CD4-positive, alpha-beta T cell (primary cell): ENCODE measurements at regions not wholly inside any gene's neighbourhood (a gene's known extent, or its start where the extent isn't known, plus 50 kb on each side); places are given as distances from the start of the nearest gene placed in this dataset.
"Not testable (repeated sequence)": the region's sequence is repeated elsewhere in the genome, so short reads cannot be mapped to it uniquely, and the experiment has no call there.

ENCODE experiments used
- ATAC-seq: fragments of 200-7000 bp; cut with Tn5 transposase; one replicate; pipeline ENCODE4 v1.10.0; 2022; ENCODE audit warnings: mild to moderate bottlenecking; ENCODE audit not compliant: poor library complexity
- CTCF ChIA-PET: fragments of 350-600 bp; sonication (Branson Sonifier 250); formaldehyde crosslinking; loops from one replicate; lab custom pipeline; 2021; ENCODE audit warnings: antibody characterized with exemption, inconsistent platforms; lab: Charles Lee
- POLR2A ChIA-PET: fragments of 350-600 bp; sonication (Branson Sonifier 250); formaldehyde crosslinking; loops from one replicate; lab custom pipeline; 2021; ENCODE audit warnings: antibody characterized with exemption, inconsistent platforms; lab: Charles Lee
- DNase-seq, 14 experiments: peaks; one replicate each; pipeline ENCODE4 v3.0.0-alpha.2; 2013 to 2020; ENCODE audit warnings: mixed read lengths in 2 of 14
- H3K27ac ChIP-seq, 2 donors: one replicate each; pipeline versions ENCODE4 v1.5.1 to v1.7.0; 2013; ENCODE audit warnings: low read length in 2 of 2, low read depth in 1 of 2, mild to moderate bottlenecking in 1 of 2
- H3K27me3 ChIP-seq, 2 experiments: 1 replicate in 1 of 2; 2 replicates in 1 of 2; pipeline versions ENCODE4 v1.6.1 to v1.7.0; 2013; ENCODE audit warnings: low read length in 2 of 2, control low read depth in 1 of 2, mild to moderate bottlenecking in 1 of 2, moderate library complexity in 1 of 2; ENCODE audit not compliant: insufficient read depth in 2 of 2, control insufficient read depth in 1 of 2
- H3K36me3 ChIP-seq: one replicate; pipeline ENCODE4 v1.6.1; 2013; ENCODE audit warnings: low read length, control low read depth; ENCODE audit not compliant: insufficient read depth
- H3K4me1 ChIP-seq: one replicate; pipeline ENCODE4 v1.6.1; 2013; ENCODE audit warnings: low read length, control low read depth; ENCODE audit not compliant: insufficient read depth
- H3K4me3 ChIP-seq: one replicate; pipeline ENCODE4 v1.5.1; 2013; ENCODE audit warnings: mild to moderate bottlenecking, low read length, moderate library complexity
- H3K9me3 ChIP-seq, 2 experiments: 1 replicate in 1 of 2; 2 replicates in 1 of 2; pipeline versions ENCODE4 v1.6.1 to v1.7.0; 2013; ENCODE audit warnings: low read length in 2 of 2, mild to moderate bottlenecking in 2 of 2, control low read depth in 1 of 2, moderate library complexity in 1 of 2; ENCODE audit not compliant: control insufficient read depth in 1 of 2, insufficient read depth in 1 of 2
- H3K27ac Mint-ChIP-seq: one replicate; pipeline ENCODE4 v1.8.0; 2020; ENCODE audit warnings: mixed read lengths
- H3K27me3 Mint-ChIP-seq: one replicate; pipeline ENCODE4 v1.8.0; 2021; ENCODE audit warnings: mixed read lengths
- H3K36me3 Mint-ChIP-seq: one replicate; pipeline ENCODE4 v1.8.0; 2021; ENCODE audit warnings: low read depth, mixed read lengths
- H3K4me1 Mint-ChIP-seq: one replicate; pipeline ENCODE4 v1.8.0; 2021; ENCODE audit warnings: low read depth, mixed read lengths
- H3K4me3 Mint-ChIP-seq: one replicate; pipeline ENCODE4 v1.8.0; 2020; ENCODE audit warnings: mild to moderate bottlenecking, mixed read lengths
- H3K9me3 Mint-ChIP-seq: one replicate; pipeline ENCODE4 v1.8.0; 2020; ENCODE audit warnings: mixed read lengths
- intact Hi-C, 2 experiments: fragments of 100-400 bp; cut with DNase I in 1 of 2; cut with micrococcal nuclease in 1 of 2; formaldehyde crosslinking; loops; one replicate each; pipeline versions ENCODE4 v1.15.1 to v1.9.0; 2023 to 2025; cut with DNase I, micrococcal nuclease
- TF ChIP-seq, protein P1 (sequence below): fragments of 200-600 bp; IDR thresholded peaks from one replicate; pipeline ENCODE4 v1.8.0; 2022; ENCODE audit warnings: antibody characterized with exemption, mild to moderate bottlenecking

GRCh38 chr2:8126783-8127182 is 555.1 kb upstream of the ID2 start:
- intact Hi-C loops, result no loop called here
- CTCF ChIA-PET, result no interaction called here
- ATAC-seq (no peak), DNase-seq (no peak)
- Histone ChIP-seq H3K4me1 (no peaks in the 10 kb centered on the region), H3K27ac (no peak overlapping the region), H3K9me3 (no peaks in the 10 kb centered on the region), H3K27me3 (no peaks in the 10 kb centered on the region), H3K36me3 (no peaks in the 10 kb centered on the region), H3K4me3 (no peak overlapping the region)
- H3K9me3 Mint-ChIP-seq, result no peaks in the 10 kb centered on the region
- H3K4me3 Mint-ChIP-seq, result no peak overlapping the region
- no peaks in the 10 kb centered on the region for H3K4me1 Mint-ChIP-seq
- no peaks in the 10 kb centered on the region for H3K27me3 Mint-ChIP-seq
- POLR2A ChIA-PET, result no interaction called here
- TF ChIP-seq, protein P1, sequence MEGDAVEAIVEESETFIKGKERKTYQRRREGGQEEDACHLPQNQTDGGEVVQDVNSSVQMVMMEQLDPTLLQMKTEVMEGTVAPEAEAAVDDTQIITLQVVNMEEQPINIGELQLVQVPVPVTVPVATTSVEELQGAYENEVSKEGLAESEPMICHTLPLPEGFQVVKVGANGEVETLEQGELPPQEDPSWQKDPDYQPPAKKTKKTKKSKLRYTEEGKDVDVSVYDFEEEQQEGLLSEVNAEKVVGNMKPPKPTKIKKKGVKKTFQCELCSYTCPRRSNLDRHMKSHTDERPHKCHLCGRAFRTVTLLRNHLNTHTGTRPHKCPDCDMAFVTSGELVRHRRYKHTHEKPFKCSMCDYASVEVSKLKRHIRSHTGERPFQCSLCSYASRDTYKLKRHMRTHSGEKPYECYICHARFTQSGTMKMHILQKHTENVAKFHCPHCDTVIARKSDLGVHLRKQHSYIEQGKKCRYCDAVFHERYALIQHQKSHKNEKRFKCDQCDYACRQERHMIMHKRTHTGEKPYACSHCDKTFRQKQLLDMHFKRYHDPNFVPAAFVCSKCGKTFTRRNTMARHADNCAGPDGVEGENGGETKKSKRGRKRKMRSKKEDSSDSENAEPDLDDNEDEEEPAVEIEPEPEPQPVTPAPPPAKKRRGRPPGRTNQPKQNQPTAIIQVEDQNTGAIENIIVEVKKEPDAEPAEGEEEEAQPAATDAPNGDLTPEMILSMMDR, result no peak
- H3K27ac Mint-ChIP-seq, result no peak overlapping the region
- H3K36me3 Mint-ChIP-seq, result no peaks in the 10 kb centered on the region

- H3K4me3 Mint-ChIP-seq, CTCF ChIA-PET, POLR2A ChIA-PET, H3K27ac ChIP-seq, H3K9me3 Mint-ChIP-seq, H3K9me3 ChIP-seq, ATAC-seq, H3K4me3 ChIP-seq, DNase-seq, H3K4me1 Mint-ChIP-seq, H3K4me1 ChIP-seq, H3K27me3 ChIP-seq, H3K36me3 Mint-ChIP-seq, intact Hi-C loops, H3K27me3 Mint-ChIP-seq, H3K36me3 ChIP-seq, H3K27ac Mint-ChIP-seq: not testable (repeated sequence)
These were observed 550.4 kb upstream of the ID2 start for GRCh38 chr2:8131423-8131822.

GRCh38 chr2:8132351-8132831 is 549.5 kb upstream of the ID2 start:
- Histone ChIP-seq H3K27ac (no peak overlapping the region), H3K9me3 (no peaks in the 10 kb centered on the region), H3K4me3 (no peak overlapping the region), H3K27me3 (no peaks in the 10 kb centered on the region), H3K36me3 (no peaks in the 10 kb centered on the region), H3K4me1 (no peaks in the 10 kb centered on the region)
- ATAC-seq, result no peak
- POLR2A ChIA-PET, result no interaction called here
- CTCF ChIA-PET, result no interaction called here
- Mint-ChIP-seq H3K9me3 (no peaks in the 10 kb centered on the region), H3K27ac (no peak overlapping the region), H3K36me3 (no peaks in the 10 kb centered on the region), H3K4me1 (no peaks in the 10 kb centered on the region), H3K27me3 (no peaks in the 10 kb centered on the region), H3K4me3 (no peak overlapping the region)
- TF ChIP-seq, protein P1, result no peak
- DNase-seq, result no peak
- intact Hi-C loops, result no loop called here

- ATAC-seq (no peak), DNase-seq (no peak)
- H3K9me3 ChIP-seq, result no peaks in the 10 kb centered on the region
- intact Hi-C loops, result no loop called here
- no peak overlapping the region for H3K27ac Mint-ChIP-seq
- H3K27ac ChIP-seq, result no peak overlapping the region
- no peak overlapping the region for H3K4me3 ChIP-seq
- no peaks in the 10 kb centered on the region for H3K36me3 ChIP-seq
- H3K36me3 Mint-ChIP-seq, result no peaks in the 10 kb centered on the region
- no peaks in the 10 kb centered on the region for H3K9me3 Mint-ChIP-seq
- ChIA-PET CTCF (no interaction called here), POLR2A (no interaction called here)
- no peaks in the 10 kb centered on the region for H3K4me1 ChIP-seq
- H3K4me3 Mint-ChIP-seq, result no peak overlapping the region
- no peaks in the 10 kb centered on the region for H3K27me3 ChIP-seq
- no peaks in the 10 kb centered on the region for H3K27me3 Mint-ChIP-seq
- TF ChIP-seq, protein P1, result no peak
- H3K4me1 Mint-ChIP-seq, result no peaks in the 10 kb centered on the region
These were observed 549.0 kb upstream of the ID2 start for GRCh38 chr2:8132879-8133278.
